Tibial nerve (tissue), 4 donors: ENCODE measurements at regions not wholly inside any gene's neighbourhood (a gene's known extent, or its start where the extent isn't known, plus 50 kb on each side); places are given as distances from the start of the nearest gene placed in this dataset.

Experiments used
- DNase-seq, 2 donors: peaks; one replicate each; pipeline ENCODE4 v3.0.0-alpha.2; 2019; ENCODE audit warnings: low spot score in 2 of 2
- H3K27ac ChIP-seq, 4 donors: fragments of 200-600 bp; sonication (generic) in 3 of 4; one replicate each; pipeline ENCODE4 v1.5.1; 2017 to 2019; ENCODE audit warnings: mild to moderate bottlenecking in 1 of 4
- H3K27me3 ChIP-seq, 2 donors: fragments of 200-600 bp; sonication (generic) in 1 of 2; one replicate each; pipeline versions ENCODE4 v1.5.1 to v1.6.0; 2017 to 2019
- H3K36me3 ChIP-seq, 3 donors: fragments of 200-600 bp; sonication (generic); one replicate each; pipeline ENCODE4 v1.5.1; 2018 to 2019
- H3K4me1 ChIP-seq, 4 donors: fragments of 200-600 bp; sonication (generic) in 3 of 4; one replicate each; pipeline ENCODE4 v1.5.1; 2017 to 2019
- H3K4me3 ChIP-seq, 4 donors: fragments of 200-600 bp; sonication (generic) in 3 of 4; one replicate each; pipeline ENCODE4 v1.5.1; 2017 to 2019; ENCODE audit warnings: mild to moderate bottlenecking in 1 of 4, moderate library complexity in 1 of 4
- H3K9me3 ChIP-seq, 4 donors: fragments of 200-600 bp; sonication (generic) in 3 of 4; one replicate each; pipeline ENCODE4 v1.5.1; 2017 to 2019
- CTCF ChIP-seq, 5 experiments: fragments of 200-600 bp in 3 of 5; fragments of 450-650 bp in 2 of 5; sonication (generic) in 3 of 5; IDR thresholded peaks; one replicate each; pipeline ENCODE4 v1.5.1; 2016 to 2019; ENCODE audit warnings: antibody characterized with exemption in 5 of 5, mild to moderate bottlenecking in 3 of 5, moderate library complexity in 2 of 5
- EP300 ChIP-seq, 2 donors: sonication (generic); formaldehyde crosslinking; IDR thresholded peaks; one replicate each; pipeline ENCODE4 v1.6.1; 2017; ENCODE audit warnings: antibody characterized with exemption in 2 of 2, mild to moderate bottlenecking in 1 of 2
- POLR2A ChIP-seq, 2 donors: fragments of 450-650 bp; IDR thresholded peaks; one replicate each; pipeline ENCODE4 v1.6.1; 2017; ENCODE audit warnings: antibody characterized with exemption in 2 of 2, mild to moderate bottlenecking in 2 of 2, moderate library complexity in 2 of 2
- WGBS, 2 donors: methylation state at CpG; one replicate each; pipeline ENCODE4 v1.1.5; 2018; 5-methylcytosine and 5-hydroxymethylcytosine counted together

DNA sequence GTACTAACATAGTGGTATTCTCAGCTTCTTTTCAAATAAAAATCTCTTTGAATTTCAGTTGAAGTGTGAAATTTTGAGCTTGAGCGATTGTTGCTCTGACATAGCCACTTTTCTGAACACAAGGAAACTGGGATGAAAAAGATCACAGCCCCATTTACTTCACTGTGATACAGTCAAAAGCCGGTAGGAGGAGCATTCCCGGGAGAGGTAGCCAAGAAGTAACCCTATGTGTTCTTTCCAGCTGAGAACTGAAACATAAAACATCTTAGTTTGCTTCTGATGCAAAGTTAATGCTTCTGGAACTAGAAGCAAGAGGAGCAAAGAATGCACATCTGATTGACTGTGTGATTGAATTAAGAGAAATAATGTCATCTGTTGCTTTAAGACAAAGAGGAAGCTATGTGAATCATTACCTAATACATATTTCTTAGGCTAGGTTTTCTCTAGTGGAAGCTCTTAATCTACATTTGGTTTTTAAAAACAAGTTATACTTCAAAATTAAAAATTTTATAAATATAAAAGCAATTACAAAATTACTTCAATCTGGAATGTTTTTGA is 88.3 kb upstream of the UNC5C start:
- whole genome bisulfite sequencing, 2 donors: 14 to 23% methylated on average over 3 of the region's 3 CpGs
- Histone ChIP-seq H3K36me3 (no peaks in the 10 kb centered on the region), H3K4me1 (peaks cover 0 to 6% (median 0%) of the 10 kb centered on the region in 4 donors), H3K27ac (no peak overlapping the region), H3K27me3 (no peaks in the 10 kb centered on the region), H3K4me3 (no peak overlapping the region), H3K9me3 (no peaks in the 10 kb centered on the region)
- no peak for TF ChIP-seq EP300 (IDR thresholded peaks at IDR 0.05)
- TF ChIP-seq CTCF (IDR thresholded peaks at IDR 0.05): peak in 1 of 5 experiments; percentile 14
- TF ChIP-seq POLR2A (IDR thresholded peaks at IDR 0.05): no peak
- no peak for DNase-seq

- TF ChIP-seq CTCF (IDR thresholded peaks at IDR 0.05): no peak
- TF ChIP-seq EP300 (IDR thresholded peaks at IDR 0.05): no peak
- 75 to 78% methylated on average over 2 of the region's 2 CpGs for WGBS, 2 donors
- no peak for DNase-seq
- peaks cover 0 to 6% (median 0%) of the 10 kb centered on the region in 4 donors for H3K4me1 ChIP-seq
- H3K9me3 ChIP-seq: no peaks in the 10 kb centered on the region
- no peak overlapping the region for H3K27ac ChIP-seq
- no peaks in the 10 kb centered on the region for H3K27me3 ChIP-seq
- H3K4me3 ChIP-seq: no peak overlapping the region
- H3K36me3 ChIP-seq: no peaks in the 10 kb centered on the region
These were observed 87.3 kb upstream of the UNC5C start for GRCh38 chr4:95636061-95636460.

GRCh38 chr4:95627709-95628108 is 78.9 kb upstream of the UNC5C start:
- Histone ChIP-seq H3K36me3 (no peaks in the 10 kb centered on the region), H3K27me3 (no peaks in the 10 kb centered on the region), H3K27ac (no peak overlapping the region), H3K9me3 (no peaks in the 10 kb centered on the region), H3K4me3 (no peak overlapping the region), H3K4me1 (no peaks in the 10 kb centered on the region)
- 45 to 52% methylated on average over 1 of the region's 1 CpG for WGBS, 2 donors
- no peak for DNase-seq
- no peak for TF ChIP-seq POLR2A (IDR thresholded peaks at IDR 0.05)
- TF ChIP-seq EP300 (IDR thresholded peaks at IDR 0.05): no peak
- TF ChIP-seq CTCF (IDR thresholded peaks at IDR 0.05): no peak

DNA sequence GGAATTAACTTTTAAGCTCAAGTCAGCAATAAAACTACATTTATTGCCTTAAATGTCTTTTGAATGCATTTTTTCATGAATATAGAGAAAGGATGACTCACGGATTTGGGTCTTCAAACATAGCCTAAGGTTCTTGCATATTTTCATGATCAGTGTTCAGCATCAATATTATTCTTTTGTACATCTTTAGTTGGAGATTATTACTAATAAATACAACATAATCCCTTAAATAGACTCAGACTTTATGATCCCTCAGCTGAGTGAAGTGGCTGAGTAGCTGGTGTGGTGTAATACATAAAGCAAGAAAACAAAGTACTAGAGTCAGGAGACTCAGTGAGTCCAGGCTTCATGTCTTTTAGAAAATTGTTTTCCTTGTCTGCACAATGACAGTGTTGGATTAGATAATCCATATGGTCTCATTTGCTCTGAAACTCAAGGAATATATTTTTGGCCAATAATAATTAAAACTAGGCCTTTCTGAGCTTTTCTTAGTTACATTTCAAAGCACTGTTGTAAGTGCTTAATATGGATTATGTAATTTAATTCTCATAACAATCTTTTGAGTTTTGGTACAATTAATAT is 78.3 kb upstream of the UNC5C start:
- H3K36me3 ChIP-seq: no peaks in the 10 kb centered on the region
- WGBS, 2 donors: 91% methylated on average over 1 of the region's 1 CpG
- no peaks in the 10 kb centered on the region for H3K27me3 ChIP-seq
- no peak overlapping the region for H3K4me3 ChIP-seq
- DNase-seq: no peak
- H3K9me3 ChIP-seq: no peaks in the 10 kb centered on the region
- no peaks in the 10 kb centered on the region for H3K4me1 ChIP-seq
- no peak overlapping the region for H3K27ac ChIP-seq
- TF ChIP-seq EP300 (IDR thresholded peaks at IDR 0.05) (no peak), CTCF (IDR thresholded peaks at IDR 0.05) (no peak), POLR2A (IDR thresholded peaks at IDR 0.05) (no peak)

DNA sequence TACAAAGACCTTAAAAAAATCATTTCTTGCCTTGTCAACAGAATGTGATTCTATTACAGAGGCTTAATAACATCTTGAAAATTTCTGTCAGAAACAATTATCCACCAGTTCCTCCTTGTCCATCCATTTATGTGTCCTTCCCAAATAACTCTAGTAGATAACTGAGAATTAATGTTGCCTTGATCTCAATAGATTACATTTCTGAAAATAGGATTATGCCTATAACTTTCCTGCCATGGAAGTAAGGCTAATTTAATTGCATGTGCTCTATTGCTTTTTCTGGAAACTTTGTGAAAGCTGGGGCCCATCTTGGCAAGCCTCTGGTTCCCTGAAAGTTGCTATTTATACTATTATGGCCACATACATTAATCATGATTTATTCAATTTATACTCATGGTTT is 76.2 kb upstream of the UNC5C start:
- DNase-seq: no peak
- Histone ChIP-seq H3K4me3 (no peak overlapping the region), H3K27me3 (no peaks in the 10 kb centered on the region), H3K27ac (no peak overlapping the region), H3K36me3 (no peaks in the 10 kb centered on the region), H3K4me1 (no peaks in the 10 kb centered on the region), H3K9me3 (no peaks in the 10 kb centered on the region)
- no peak for TF ChIP-seq EP300 (IDR thresholded peaks at IDR 0.05)
- no peak for TF ChIP-seq POLR2A (IDR thresholded peaks at IDR 0.05)
- TF ChIP-seq CTCF (IDR thresholded peaks at IDR 0.05): no peak
